NCI-H510A treated with DMSO at 0.1 percent for 48 hours (cell line): ENCODE measurements at regions not wholly inside any gene's neighbourhood (a gene's known extent, or its start where the extent isn't known, plus 50 kb on each side); places are given as distances from the start of the nearest gene placed in this dataset.

ENCODE experiments used
- DNase-seq: peaks from one replicate; lab custom pipeline; 2025; lab: John Stamatoyannopoulos, UW

GRCh38 chr3:194218646-194219453 is 82.9 kb downstream of the HES1 start:
- no peak for DNase-seq

- peak; percentile 42 for DNase-seq
Observed at GRCh38 chr3:194219826-194220410, 84.0 kb downstream of the HES1 start.

- no peak for DNase-seq
Observed at GRCh38 chr3:194220901-194221326, 85.0 kb downstream of the HES1 start.

- DNase-seq: no peak
Observed at GRCh38 chr3:194221336-194221735, 85.4 kb downstream of the HES1 start.

GRCh38 chr3:194223951-194224350 is 88.0 kb downstream of the HES1 start:
- DNase-seq: no peak

GRCh38 chr3:194224471-194225417 is 88.8 kb downstream of the HES1 start:
- DNase-seq: no peak

- no peak for DNase-seq
Observed at GRCh38 chr3:194225418-194225812, 89.5 kb downstream of the HES1 start.

- no peak for DNase-seq
Observed at GRCh38 chr3:194225988-194226663, 90.2 kb downstream of the HES1 start.

- DNase-seq: peak; percentile 15
Observed at GRCh38 chr3:194231929-194232832, 96.2 kb downstream of the HES1 start.

- no peak for DNase-seq
Observed at GRCh38 chr3:194233150-194233549, 97.2 kb downstream of the HES1 start.

GRCh38 chr3:194235160-194235559 is 99.2 kb downstream of the HES1 start:
- no peak for DNase-seq

- no peak for DNase-seq
Observed at GRCh38 chr3:194237110-194237509, 101.2 kb downstream of the HES1 start.

- no peak for DNase-seq
Observed at GRCh38 chr3:194240766-194241165, 104.8 kb downstream of the HES1 start.

- no peak for DNase-seq
Observed at GRCh38 chr3:194243172-194243837, 107.4 kb downstream of the HES1 start.

- no peak for DNase-seq
Observed at GRCh38 chr3:194244167-194244566, 107.0 kb downstream of the CPN2 start.

GRCh38 chr3:194245474-194245873 is 105.7 kb downstream of the CPN2 start:
- no peak for DNase-seq

GRCh38 chr3:194245975-194246561 is 105.1 kb downstream of the CPN2 start:
- DNase-seq: no peak

- DNase-seq: no peak
Observed at GRCh38 chr3:194246709-194247349, 104.3 kb downstream of the CPN2 start.

GRCh38 chr3:194247350-194247740 is 103.8 kb downstream of the CPN2 start:
- no peak for DNase-seq
